ENCODE measurements at regions not wholly inside any gene's neighbourhood (a gene's known extent, or its start where the extent isn't known, plus 50 kb on each side); places are given as distances from the start of the nearest gene placed in this dataset.
"Not testable (repeated sequence)": the region's sequence is repeated elsewhere in the genome, so short reads cannot be mapped to it uniquely, and the experiment has no call there.

- DNase-seq = no peak
These were observed 55.1 kb downstream of the SOX9 start for GRCh38 chr17:72175787-72176515.

GRCh38 chr17:72176516-72176851 is 55.7 kb downstream of the SOX9 start:
- no peak for DNase-seq

GRCh38 chr17:72176951-72177660 is 56.3 kb downstream of the SOX9 start:
- DNase-seq = no peak

GRCh38 chr17:72177738-72178137 is 56.9 kb downstream of the SOX9 start:
- no peak for DNase-seq

- DNase-seq = no peak
These were observed 61.6 kb downstream of the SOX9 start for GRCh38 chr17:72182371-72182873.

GRCh38 chr17:72183194-72183685 is 62.4 kb downstream of the SOX9 start:
- no peak for DNase-seq

GRCh38 chr17:72184805-72185204 is 64.0 kb downstream of the SOX9 start:
- no peak for DNase-seq

GRCh38 chr17:72185564-72185963 is 64.7 kb downstream of the SOX9 start:
- DNase-seq = no peak

- no peak for DNase-seq
These were observed 66.7 kb downstream of the SOX9 start for GRCh38 chr17:72187556-72187955.

- no peak for DNase-seq
These were observed 68.0 kb downstream of the SOX9 start for GRCh38 chr17:72188801-72189200.

- DNase-seq = no peak
These were observed 69.2 kb downstream of the SOX9 start for GRCh38 chr17:72189768-72190593.

GRCh38 chr17:72191356-72191755 is 70.5 kb downstream of the SOX9 start:
- DNase-seq = no peak

- peak; percentile 77 for DNase-seq
These were observed 71.3 kb downstream of the SOX9 start for GRCh38 chr17:72191921-72192799.

- no peak for DNase-seq
These were observed 72.0 kb downstream of the SOX9 start for GRCh38 chr17:72192800-72193192.

GRCh38 chr17:72193391-72194106 is 72.7 kb downstream of the SOX9 start:
- peak; percentile 23 for DNase-seq

GRCh38 chr17:72194107-72194440 is 73.3 kb downstream of the SOX9 start:
- DNase-seq = not testable (repeated sequence)

- DNase-seq = no peak
These were observed 78.4 kb downstream of the SOX9 start for GRCh38 chr17:72199256-72199655.

- DNase-seq = no peak
These were observed 83.9 kb downstream of the SOX9 start for GRCh38 chr17:72204742-72205141.

GRCh38 chr17:72205357-72205756 is 84.5 kb downstream of the SOX9 start:
- DNase-seq = no peak

GRCh38 chr17:72205822-72206221 is 85.0 kb downstream of the SOX9 start:
- no peak for DNase-seq

GRCh38 chr17:72206376-72206775 is 85.6 kb downstream of the SOX9 start:
- DNase-seq = no peak

- no peak for DNase-seq
These were observed 88.0 kb downstream of the SOX9 start for GRCh38 chr17:72208832-72209231.

All from fibroblast of skin of scalp (primary cell).